DMS153 (cell line): ENCODE measurements at regions not wholly inside any gene's neighbourhood (a gene's known extent, or its start where the extent isn't known, plus 50 kb on each side); places are given as distances from the start of the nearest gene placed in this dataset.

ENCODE experiments used
- DNase-seq: peaks from one replicate; lab custom pipeline; 2025; lab: John Stamatoyannopoulos, UW

- no peak for DNase-seq
Observed at GRCh38 chr14:100658181-100658886, 68.4 kb upstream of the DLK1 start.

GRCh38 chr14:100659345-100660001, 67.2 kb upstream of the DLK1 start:
- DNase-seq: no peak

GRCh38 chr14:100660498-100660881, 66.2 kb upstream of the DLK1 start:
- no peak for DNase-seq

GRCh38 chr14:100660882-100661635, 65.6 kb upstream of the DLK1 start:
- no peak for DNase-seq

- peak; percentile 39 for DNase-seq
Observed at GRCh38 chr14:100662879-100663760, 63.6 kb upstream of the DLK1 start.

- no peak for DNase-seq
Observed at GRCh38 chr14:100663761-100664052, 63.0 kb upstream of the DLK1 start.

GRCh38 chr14:100664231-100664630, 62.5 kb upstream of the DLK1 start:
- no peak for DNase-seq

GRCh38 chr14:100664841-100665510, 61.7 kb upstream of the DLK1 start:
- DNase-seq: no peak

- DNase-seq: no peak
Observed at GRCh38 chr14:100665511-100666032, 61.1 kb upstream of the DLK1 start.

GRCh38 chr14:100666403-100666802, 60.3 kb upstream of the DLK1 start:
- DNase-seq: no peak

GRCh38 chr14:100666851-100667250, 59.8 kb upstream of the DLK1 start:
- no peak for DNase-seq

- DNase-seq: no peak
Observed at GRCh38 chr14:100667656-100668055, 59.0 kb upstream of the DLK1 start.

GRCh38 chr14:100668352-100668751, 58.3 kb upstream of the DLK1 start:
- no peak for DNase-seq

GRCh38 chr14:100669011-100669412, 57.7 kb upstream of the DLK1 start:
- no peak for DNase-seq

- DNase-seq: peak; percentile 7
Observed at GRCh38 chr14:100669468-100669867, 57.2 kb upstream of the DLK1 start.

GRCh38 chr14:100670017-100670752, 56.5 kb upstream of the DLK1 start:
- no peak for DNase-seq

- peak; percentile 10 for DNase-seq
Observed at GRCh38 chr14:100670753-100671049, 56.0 kb upstream of the DLK1 start.

- no peak for DNase-seq
Observed at GRCh38 chr14:100671386-100671901, 55.2 kb upstream of the DLK1 start.

GRCh38 chr14:100671906-100672305, 54.8 kb upstream of the DLK1 start:
- no peak for DNase-seq

- DNase-seq: peak; percentile 96
Observed at GRCh38 chr14:100673085-100673806, 53.4 kb upstream of the DLK1 start.
